ENCODE measurements at regions not wholly inside any gene's neighbourhood (a gene's known extent, or its start where the extent isn't known, plus 50 kb on each side); places are given as distances from the start of the nearest gene placed in this dataset.

GRCh38 chr4:178309890-178310289 is 867.7 kb upstream of the AGA start:
- no peak for DNase-seq

DNA sequence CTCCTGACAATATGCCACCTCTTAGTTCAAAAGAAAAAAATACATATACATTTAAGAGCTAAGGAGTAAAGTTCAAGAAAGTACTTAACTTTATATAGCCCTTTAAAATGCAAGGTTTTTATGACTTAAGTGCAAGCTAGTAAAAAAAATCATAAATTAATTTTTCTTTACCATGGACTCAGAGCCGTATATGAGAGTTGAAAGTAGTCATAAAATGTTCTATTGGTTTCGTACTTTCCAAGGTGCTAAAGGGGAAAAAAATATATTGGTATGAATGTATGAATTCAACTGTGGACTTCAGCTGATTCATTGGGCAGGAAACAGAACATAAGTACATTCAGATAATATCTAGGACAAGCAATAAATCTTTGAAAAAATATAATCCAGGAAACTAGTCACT is 869.8 kb upstream of the AGA start:
- DNase-seq = no peak

DNA sequence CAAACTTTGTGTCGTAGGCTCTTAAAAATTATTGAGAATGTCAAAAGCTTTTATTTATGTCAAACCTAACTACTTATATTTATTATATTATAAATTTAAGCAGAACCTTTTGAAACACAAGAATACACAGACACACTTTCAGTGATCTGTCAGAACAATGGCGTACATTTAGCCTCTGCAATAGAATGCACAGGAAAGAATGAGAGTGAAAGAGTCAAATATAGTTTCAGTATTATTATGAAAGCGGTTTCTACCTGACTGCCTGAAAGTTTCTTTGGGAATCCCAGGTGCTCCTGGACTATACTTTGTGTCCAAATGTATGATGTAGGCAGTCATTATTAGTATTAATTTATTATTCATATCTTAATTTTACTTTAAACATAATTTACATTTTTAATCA is 872.0 kb upstream of the AGA start:
- no peak for DNase-seq

- DNase-seq = no peak
Measured at GRCh38 chr4:178316211-178316610, 874.0 kb upstream of the AGA start.

- DNase-seq = no peak
Measured at GRCh38 chr4:178320003-178320402, 877.8 kb upstream of the AGA start.

- no peak for DNase-seq
Measured at GRCh38 chr4:178322524-178323183, 880.4 kb upstream of the AGA start.

DNA sequence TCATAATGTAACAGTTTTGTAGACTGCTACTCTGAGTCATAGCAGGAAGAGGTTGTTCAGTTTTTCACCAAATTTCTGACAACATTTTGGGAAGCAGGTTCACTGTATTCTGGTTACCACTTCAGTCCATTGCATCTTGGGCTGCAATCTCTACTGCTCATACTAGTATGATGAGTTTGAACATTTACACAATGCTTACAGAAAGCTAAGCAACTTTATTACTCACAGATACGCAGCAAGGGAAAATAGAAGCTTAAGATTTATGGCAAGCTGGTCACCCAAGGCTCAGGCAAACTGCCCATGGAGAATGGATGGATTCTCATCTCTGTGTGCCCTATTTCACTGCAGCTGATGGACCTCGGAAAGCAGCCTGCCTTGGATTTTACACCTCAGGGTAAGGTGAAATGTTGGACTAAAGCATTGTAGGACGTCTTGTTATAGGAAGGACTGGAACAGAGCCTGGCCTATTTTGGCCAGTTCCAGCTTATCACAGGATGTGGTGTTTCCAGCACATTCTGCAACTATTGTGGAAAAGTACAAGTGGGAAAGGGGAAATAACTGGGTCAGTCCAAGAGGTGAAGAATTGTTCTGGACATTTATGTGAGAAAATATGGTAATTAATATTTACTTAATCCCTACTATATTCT is 887.1 kb upstream of the AGA start:
- DNase-seq = no peak

DNA sequence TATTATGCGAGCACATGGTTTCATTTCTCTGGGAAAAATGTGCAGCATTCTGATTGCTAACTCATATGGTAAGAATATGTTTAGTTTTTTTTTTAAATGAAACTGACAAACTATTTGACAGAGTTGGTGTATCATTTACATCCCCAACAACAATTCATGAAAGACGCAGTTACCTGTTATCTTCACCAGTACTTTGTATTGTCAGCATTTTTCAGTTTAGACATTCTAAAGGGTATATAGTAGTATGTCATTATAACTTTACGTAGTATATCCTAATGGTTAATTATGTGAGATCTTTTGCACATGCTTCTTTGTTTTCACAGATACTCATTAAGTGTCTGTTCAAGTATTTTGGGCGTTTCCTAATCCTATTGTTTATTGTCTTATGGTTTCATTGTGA is 891.1 kb upstream of the AGA start:
- DNase-seq = no peak

DNA sequence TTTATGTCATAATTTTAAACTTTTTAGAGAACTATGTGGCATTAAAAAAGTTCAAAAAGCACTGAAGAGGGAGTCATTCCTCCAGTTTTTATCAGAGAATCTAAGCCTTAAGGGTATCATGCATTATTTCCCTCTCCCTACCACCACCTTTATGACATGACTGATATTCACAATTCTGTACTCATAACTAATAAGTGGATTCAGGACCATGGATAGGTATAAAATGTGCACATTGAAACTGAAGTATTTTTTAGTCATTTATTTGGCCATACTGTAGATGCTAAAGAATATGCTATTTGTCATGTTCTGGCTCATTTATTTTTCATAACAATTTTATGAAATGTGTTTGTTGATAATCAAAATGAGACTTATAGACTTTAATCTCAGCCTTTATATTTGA is 897.5 kb upstream of the AGA start:
- DNase-seq = no peak

DNA sequence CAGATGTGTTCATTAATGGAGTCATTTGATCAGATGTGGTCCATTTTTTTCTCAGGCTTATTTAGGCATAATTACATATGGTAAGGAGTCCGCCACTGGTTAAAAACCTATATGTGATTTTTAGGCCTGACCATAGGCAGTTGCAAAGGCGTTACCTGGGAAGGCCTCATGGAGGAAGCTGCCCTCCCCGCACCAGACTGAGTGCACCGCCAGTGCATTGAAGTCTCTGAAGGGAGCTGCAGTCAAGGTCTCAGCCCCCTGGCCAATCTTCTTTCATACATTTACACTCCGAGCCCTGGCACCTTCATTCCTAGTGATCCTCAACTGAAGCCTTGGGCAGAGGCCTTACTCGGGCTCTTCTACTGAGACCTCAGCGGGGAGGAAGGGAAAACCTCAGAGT is 898.2 kb upstream of the AGA start:
- no peak for DNase-seq

GRCh38 chr4:178344096-178344495 is 901.9 kb upstream of the AGA start:
- no peak for DNase-seq

GRCh38 chr4:178347111-178347510 is 904.9 kb upstream of the AGA start:
- DNase-seq = no peak

DNA sequence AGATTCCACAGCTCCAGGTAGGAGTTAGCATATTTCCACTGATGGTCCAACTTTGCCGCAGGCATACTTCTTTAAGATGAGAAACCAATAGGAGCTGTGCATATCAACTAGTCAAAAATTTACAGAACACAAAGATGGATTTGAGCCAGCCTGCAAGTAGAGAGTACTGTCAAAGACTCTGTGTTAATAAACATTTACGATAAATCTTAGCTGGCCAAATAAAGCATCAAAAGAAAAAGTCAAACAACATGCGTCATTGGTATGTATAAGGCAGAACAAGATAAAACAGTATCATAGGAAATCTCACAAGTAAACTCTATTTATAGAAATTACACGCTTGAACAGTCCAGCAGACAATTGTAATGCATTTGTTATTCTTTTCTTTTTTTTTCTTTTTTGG is 907.4 kb upstream of the AGA start:
- no peak for DNase-seq

DNA sequence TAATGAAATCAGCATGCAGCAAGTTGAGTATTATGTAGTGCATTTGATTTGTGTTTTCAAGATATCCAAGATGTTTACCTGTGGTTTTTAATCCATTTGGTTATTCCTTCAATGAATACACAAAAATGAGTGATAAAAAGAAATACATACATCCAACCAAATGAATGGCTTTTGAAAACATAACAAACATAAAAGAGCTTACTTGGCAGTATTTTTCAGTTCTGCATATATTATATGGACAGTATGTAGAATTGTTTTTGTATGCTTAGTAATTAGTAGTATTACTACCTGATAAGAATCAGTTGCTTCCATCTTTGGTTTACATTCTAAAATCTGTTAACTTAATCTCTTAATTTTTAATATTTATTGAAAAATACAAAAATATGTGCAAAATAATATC is 908.9 kb upstream of the AGA start:
- no peak for DNase-seq

- no peak for DNase-seq
Measured at GRCh38 chr4:178356725-178357124, 914.5 kb upstream of the AGA start.

DNA sequence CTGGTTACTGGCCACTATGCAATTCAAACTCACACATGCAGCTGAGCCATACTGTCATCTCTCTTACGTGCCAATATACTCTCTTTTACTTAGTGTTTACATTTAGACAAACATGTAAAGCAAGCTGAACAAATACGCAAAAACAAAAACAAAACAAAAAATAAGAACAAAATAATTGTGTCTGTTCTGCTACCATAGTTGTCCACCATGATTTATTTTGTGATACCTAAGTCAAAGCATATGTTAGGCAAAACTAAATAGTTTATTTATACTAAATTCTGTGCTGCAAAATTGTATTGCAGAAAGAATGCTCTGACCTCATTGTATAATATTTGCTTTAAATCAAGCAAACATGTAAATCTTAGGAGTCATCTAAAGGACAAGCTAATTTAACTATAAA is 943.2 kb upstream of the AGA start:
- no peak for DNase-seq

- DNase-seq = no peak
Measured at GRCh38 chr4:178387756-178388155, 945.5 kb upstream of the AGA start.

DNA sequence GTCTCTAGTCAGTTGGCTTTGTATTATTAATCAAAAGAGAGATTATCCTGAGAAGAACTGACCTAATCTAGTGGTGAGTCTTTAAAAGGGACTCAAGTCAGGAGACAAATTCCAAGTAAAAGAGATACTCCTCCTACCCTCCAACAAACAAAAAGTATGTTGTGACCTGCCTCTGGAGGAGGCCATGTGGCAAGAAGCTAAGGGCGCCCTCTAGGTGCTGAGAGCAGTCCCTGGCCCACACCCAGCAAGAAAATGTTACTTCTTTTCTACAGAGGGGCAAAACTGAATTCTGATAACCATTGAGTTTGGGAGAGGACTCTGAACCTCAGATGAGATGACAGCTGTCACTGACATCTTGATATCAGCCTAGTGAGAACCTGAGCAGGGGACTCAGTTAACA is 953.6 kb upstream of the AGA start:
- DNase-seq = no peak

GRCh38 chr4:178412455-178412854 is 970.2 kb upstream of the AGA start:
- DNase-seq = no peak

DNA sequence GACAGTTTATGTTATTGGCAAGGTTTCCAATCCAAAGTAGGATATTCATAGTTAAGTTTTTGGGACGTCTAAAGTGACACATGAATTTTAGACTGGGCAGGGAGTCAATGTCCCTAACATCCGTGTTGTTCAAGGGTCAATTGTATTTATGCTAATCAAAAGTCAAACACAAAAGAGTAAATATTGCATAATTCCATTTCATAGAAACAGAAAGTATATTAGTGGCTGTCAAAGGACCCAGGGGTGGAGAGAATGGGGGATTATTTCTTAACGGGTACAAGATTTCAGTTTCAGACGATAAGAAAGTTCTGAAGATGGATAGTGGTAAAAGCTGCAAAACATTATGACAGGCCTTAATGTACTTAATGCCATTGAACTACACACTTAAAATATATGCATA is 971.8 kb upstream of the AGA start:
- DNase-seq = no peak

DNA sequence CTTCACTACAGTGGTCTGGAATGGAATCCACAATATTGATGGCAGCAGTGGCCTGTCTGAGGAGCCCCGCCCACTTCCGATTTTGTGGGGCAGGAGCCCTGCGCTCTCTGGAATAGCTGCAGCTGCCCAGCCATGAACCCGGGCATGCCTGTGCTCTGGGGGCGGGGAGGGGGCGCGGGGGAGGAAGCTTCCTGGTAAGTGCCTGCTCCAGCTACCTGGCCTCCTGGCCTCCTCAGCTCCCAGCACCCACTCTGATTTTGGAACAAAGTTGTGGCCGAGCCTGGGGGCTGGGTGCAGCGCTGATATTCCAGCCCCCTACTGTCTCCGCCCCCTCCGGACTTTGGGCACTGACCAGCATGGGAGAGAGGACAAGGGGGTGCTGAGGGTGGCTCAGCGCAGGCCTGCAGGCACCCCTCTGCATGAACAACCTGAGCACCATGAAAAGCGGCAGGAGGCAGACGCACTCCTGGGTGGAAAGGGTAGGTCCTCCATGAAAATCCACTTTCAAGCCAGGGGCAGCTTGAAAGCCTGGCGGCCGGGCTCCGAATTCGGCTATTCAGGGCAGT is 972.7 kb upstream of the AGA start:
- no peak for DNase-seq

GRCh38 chr4:178415925-178416324 is 973.7 kb upstream of the AGA start:
- DNase-seq = no peak

GRCh38 chr4:178423366-178423765 is 981.1 kb upstream of the AGA start:
- DNase-seq = no peak

DNA sequence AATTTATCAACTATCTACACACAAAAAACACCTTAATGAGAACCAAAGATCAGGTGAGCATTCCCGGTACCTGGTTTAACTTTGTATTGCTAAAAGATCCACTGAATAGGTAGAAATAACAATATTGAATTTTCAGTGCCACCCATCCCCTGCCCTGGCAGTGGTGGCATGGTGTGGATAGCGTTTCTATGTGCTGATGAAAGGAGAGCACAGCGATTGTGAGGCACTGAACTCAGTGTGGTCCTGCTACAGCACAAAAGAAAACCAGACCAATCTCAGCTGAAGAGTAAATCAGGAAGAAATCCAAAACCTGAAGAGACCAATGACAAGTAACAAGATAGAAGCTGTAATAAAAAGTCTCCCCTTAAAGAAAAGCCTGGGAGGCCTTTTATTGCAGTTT is 984.6 kb upstream of the AGA start:
- no peak for DNase-seq

GRCh38 chr4:178427663-178428062 is 985.4 kb upstream of the AGA start:
- DNase-seq = no peak
